H9 (cell line): ENCODE measurements at regions not wholly inside any gene's neighbourhood (a gene's known extent, or its start where the extent isn't known, plus 50 kb on each side); places are given as distances from the start of the nearest gene placed in this dataset.

ENCODE experiments used
- DNase-seq: peaks from one replicate; pipeline ENCODE4 v3.0.0-alpha.2; 2017
- H2AFZ ChIP-seq: one replicate; pipeline ENCODE4 v1.6.1; 2013; ENCODE audit warnings: mild to moderate bottlenecking, low read length, control low read depth, moderate library complexity
- H2AK5ac ChIP-seq: 2 replicates; pipeline ENCODE4 v1.6.1; 2013; ENCODE audit warnings: low read length, control low read depth, mixed read lengths; ENCODE audit not compliant: insufficient read length
- H2BK120ac ChIP-seq: one replicate; pipeline ENCODE4 v1.6.1; 2013; ENCODE audit warnings: low read depth, mild to moderate bottlenecking, low read length, control low read depth, inconsistent platforms; ENCODE audit not compliant: poor library complexity, severe bottlenecking
- H2BK12ac ChIP-seq: 2 replicates; pipeline ENCODE4 v1.6.1; 2013; ENCODE audit warnings: low read length, control low read depth, mixed read lengths, low read depth; ENCODE audit not compliant: insufficient read length
- H2BK15ac ChIP-seq: 2 replicates; pipeline ENCODE4 v1.6.1; 2013; ENCODE audit warnings: low read depth, low read length, control low read depth
- H2BK20ac ChIP-seq: one replicate; pipeline ENCODE4 v1.6.1; 2013; ENCODE audit warnings: low read depth, mild to moderate bottlenecking, low read length, control low read depth, inconsistent platforms; ENCODE audit not compliant: poor library complexity, severe bottlenecking
- H2BK5ac ChIP-seq: 2 replicates; pipeline ENCODE4 v1.6.1; 2013; ENCODE audit warnings: low read length, control low read depth, mixed read lengths; ENCODE audit not compliant: insufficient read length
- H3K14ac ChIP-seq: 2 replicates; pipeline ENCODE4 v1.6.1; 2013; ENCODE audit warnings: low read length, control low read depth; ENCODE audit not compliant: insufficient read depth
- H3K18ac ChIP-seq: 2 replicates; pipeline ENCODE4 v1.6.1; 2013; ENCODE audit warnings: low read depth, mild to moderate bottlenecking, mixed read lengths, low read length, control low read depth; ENCODE audit not compliant: insufficient read length
- H3K23ac ChIP-seq: 2 replicates; pipeline ENCODE4 v1.6.1; 2013; ENCODE audit warnings: low read length, control low read depth, mixed read lengths, low read depth; ENCODE audit not compliant: insufficient read length
- H3K23me2 ChIP-seq: 2 replicates; pipeline ENCODE4 v1.6.1; 2013; ENCODE audit warnings: low read depth, mild to moderate bottlenecking, mixed read lengths, low read length, control low read depth; ENCODE audit not compliant: insufficient read length, poor library complexity, severe bottlenecking
- H3K27ac ChIP-seq: 2 replicates; pipeline ENCODE4 v1.5.1; 2013; ENCODE audit warnings: low read length, control low read depth, mixed read lengths, low read depth; ENCODE audit not compliant: insufficient read length
- H3K27me3 ChIP-seq: 2 replicates; pipeline ENCODE4 v1.6.1; 2013; ENCODE audit warnings: low read length, control low read depth, inconsistent platforms; ENCODE audit not compliant: insufficient read depth
- H3K4ac ChIP-seq: 2 replicates; pipeline ENCODE4 v1.6.1; 2013; ENCODE audit warnings: low read depth, mild to moderate bottlenecking, control low read depth, inconsistent platforms, low read length, moderate library complexity
- H3K4me1 ChIP-seq: 2 replicates; pipeline ENCODE4 v1.6.1; 2013; ENCODE audit warnings: low read length, control low read depth, inconsistent platforms; ENCODE audit not compliant: insufficient read depth
- H3K4me2 ChIP-seq: 2 replicates; pipeline ENCODE4 v1.6.1; 2013; ENCODE audit warnings: low read length, control low read depth, mixed read lengths; ENCODE audit not compliant: insufficient read length, insufficient read depth
- H3K56ac ChIP-seq: 2 replicates; pipeline ENCODE4 v1.6.1; 2013; ENCODE audit warnings: low read depth, mild to moderate bottlenecking, mixed read lengths, low read length, control low read depth; ENCODE audit not compliant: insufficient read length
- H3K79me1 ChIP-seq: 2 replicates; pipeline ENCODE4 v1.6.1; 2013; ENCODE audit warnings: low read depth, mild to moderate bottlenecking, moderate library complexity, low read length, control low read depth, inconsistent platforms; ENCODE audit not compliant: insufficient read depth, poor library complexity, severe bottlenecking
- H3K79me2 ChIP-seq: 2 replicates; pipeline ENCODE4 v1.6.1; 2013; ENCODE audit warnings: low read length, control low read depth, inconsistent platforms; ENCODE audit not compliant: insufficient read depth
- H3K9ac ChIP-seq: 2 replicates; pipeline ENCODE4 v1.6.1; 2013; ENCODE audit warnings: low read length, control low read depth, mixed read lengths; ENCODE audit not compliant: insufficient read length; ENCODE audit errors: extremely low read depth
- H3K9me3 ChIP-seq: one replicate; pipeline ENCODE4 v1.6.1; 2013; ENCODE audit warnings: low read depth, low read length, inconsistent platforms; ENCODE audit not compliant: control insufficient read depth
- H3T11ph ChIP-seq: one replicate; pipeline ENCODE4 v1.6.1; 2013; ENCODE audit warnings: mild to moderate bottlenecking, low read length, control low read depth, inconsistent platforms
- H4K20me1 ChIP-seq: one replicate; pipeline ENCODE4 v1.6.1; 2013; ENCODE audit not compliant: control insufficient read depth, insufficient read length, insufficient read depth
- H4K5ac ChIP-seq: 2 replicates; pipeline ENCODE4 v1.6.1; 2013; ENCODE audit warnings: low read depth, mild to moderate bottlenecking, mixed read lengths, low read length, control low read depth; ENCODE audit not compliant: insufficient read length
- H4K8ac ChIP-seq: replicated peaks from 2 replicates; pipeline ENCODE4 v1.6.1; 2013; ENCODE audit warnings: low read length, control low read depth, mixed read lengths, low read depth; ENCODE audit not compliant: insufficient read length
- H4K91ac ChIP-seq: 2 replicates; pipeline ENCODE4 v1.6.1; 2013; ENCODE audit warnings: low read depth, mild to moderate bottlenecking, moderate library complexity, mixed read lengths, low read length, control low read depth; ENCODE audit not compliant: insufficient read length
- H3K27ac Mint-ChIP-seq, 3 experiments: 2 replicates in 2 of 3; 3 replicates in 1 of 3; pipeline ENCODE4 v1.8.0; 2020 to 2021; ENCODE audit warnings: mixed read lengths in 3 of 3, mild to moderate bottlenecking in 1 of 3, moderate library complexity in 1 of 3
- H3K27me3 Mint-ChIP-seq: 2 replicates; pipeline ENCODE4 v1.8.0; 2021; ENCODE audit warnings: low read depth, mild to moderate bottlenecking, moderate library complexity, mixed read lengths
- H3K36me3 Mint-ChIP-seq, 3 experiments: 2 replicates in 2 of 3; 3 replicates in 1 of 3; pipeline ENCODE4 v1.8.0; 2020 to 2021; ENCODE audit warnings: low read depth in 3 of 3, mixed read lengths in 3 of 3; ENCODE audit not compliant: insufficient read depth in 1 of 3
- H3K4me1 Mint-ChIP-seq, 2 experiments: 2 replicates each; pipeline ENCODE4 v1.8.0; 2020; ENCODE audit warnings: mixed read lengths in 2 of 2
- H3K4me3 Mint-ChIP-seq, 2 experiments: 2 replicates in 1 of 2; 3 replicates in 1 of 2; pipeline ENCODE4 v1.8.0; 2020 to 2021; ENCODE audit warnings: mild to moderate bottlenecking in 2 of 2, mixed read lengths in 2 of 2, moderate library complexity in 1 of 2
- H3K9me3 Mint-ChIP-seq, 2 experiments: 2 replicates in 1 of 2; 3 replicates in 1 of 2; pipeline ENCODE4 v1.8.0; 2020; ENCODE audit warnings: mild to moderate bottlenecking in 2 of 2, mixed read lengths in 2 of 2, moderate library complexity in 1 of 2
- CTCF ChIP-seq: fragments of 200-600 bp; sonication (generic); conservative IDR thresholded peaks from 3 replicates; pipeline ENCODE4 v1.8.0; 2021; ENCODE audit warnings: antibody characterized with exemption, mild to moderate bottlenecking
- WGBS: extraction: QIAGEN DNeasy Blood & Tissue Kit; methylation state at CpG from one replicate; pipeline ENCODE4 v1.1.7; 2013; ENCODE audit warnings: missing lambda C conversion rate, low lambda C conversion rate, mixed read lengths; ENCODE audit not compliant: insufficient read length; ENCODE audit errors: extremely low coverage; 5-methylcytosine and 5-hydroxymethylcytosine counted together

- Histone ChIP-seq H4K5ac (no peak overlapping the region), H3K14ac (no peak overlapping the region; the same call in 1 of the 2 replicates), H3K18ac (no peak overlapping the region), H2BK5ac (no peak overlapping the region), H3K4me1 (no peaks in the 10 kb centered on the region), H3K4ac (no peak overlapping the region), H3K27me3 (no peaks in the 10 kb centered on the region), H2AK5ac (no peak overlapping the region), H3K9me3 (no peaks in the 10 kb centered on the region), H3K23ac (no peak overlapping the region), H3K56ac (no peak overlapping the region), H2BK12ac (no peak overlapping the region), H3K23me2 (no peaks in the 10 kb centered on the region), H3K9ac (no peak overlapping the region), H3K79me2 (no peaks in the 10 kb centered on the region), H3T11ph (no peak overlapping the region), H4K91ac (no peak overlapping the region), H3K4me2 (no peak overlapping the region), H2BK15ac (no peak overlapping the region), H4K8ac (no peak overlapping the region), H2BK20ac (no peak overlapping the region), H2AFZ (no peak overlapping the region), H4K20me1 (no peaks in the 10 kb centered on the region), H3K79me1 (no peaks in the 10 kb centered on the region), H2BK120ac (no peak overlapping the region), H3K27ac (no peak overlapping the region)
- no peaks in the 10 kb centered on the region; a peak in 1 of 5 replicates for H3K9me3 Mint-ChIP-seq
- H3K27ac Mint-ChIP-seq = no peak overlapping the region
- H3K4me3 Mint-ChIP-seq = no peak overlapping the region
- peaks cover 14% of the 10 kb centered on the region for H3K27me3 Mint-ChIP-seq
- no peak for TF ChIP-seq CTCF
- WGBS = no CpG with 5 or more reads among the region's 11 CpGs
- no peaks in the 10 kb centered on the region; a peak in 2 of 4 replicates for H3K4me1 Mint-ChIP-seq
- DNase-seq = no peak
- H3K36me3 Mint-ChIP-seq = no peaks in the 10 kb centered on the region
Measured at GRCh38 chr10:71086439-71087080, 125.8 kb upstream of the UNC5B start.
